KG1 (cell line): ENCODE measurements at regions not wholly inside any gene's neighbourhood (a gene's known extent, or its start where the extent isn't known, plus 50 kb on each side); places are given as distances from the start of the nearest gene placed in this dataset.

ENCODE experiments used
- DNase-seq: peaks from one replicate; lab custom pipeline; 2025; lab: John Stamatoyannopoulos, UW

- DNase-seq, result no peak
These were observed 101.6 kb upstream of the DLX2 start for GRCh38 chr2:172204309-172204708.

- no peak for DNase-seq
These were observed 102.1 kb upstream of the DLX2 start for GRCh38 chr2:172204762-172205161.

- DNase-seq, result no peak
These were observed 102.6 kb upstream of the DLX2 start for GRCh38 chr2:172205292-172205691.

- DNase-seq, result no peak
These were observed 105.2 kb upstream of the DLX2 start for GRCh38 chr2:172207911-172208310.

- no peak for DNase-seq
These were observed 106.2 kb upstream of the DLX2 start for GRCh38 chr2:172208791-172209325.

- no peak for DNase-seq
These were observed 107.9 kb upstream of the DLX2 start for GRCh38 chr2:172210599-172210998.

GRCh38 chr2:172211512-172211911, 108.8 kb upstream of the DLX2 start:
- DNase-seq, result no peak

- no peak for DNase-seq
These were observed 110.6 kb upstream of the DLX2 start for GRCh38 chr2:172213116-172213860.

- no peak for DNase-seq
These were observed 111.6 kb upstream of the DLX2 start for GRCh38 chr2:172214252-172214651.

- DNase-seq, result no peak
These were observed 112.7 kb upstream of the DLX2 start for GRCh38 chr2:172215172-172215935.

- no peak for DNase-seq
These were observed 113.2 kb upstream of the DLX2 start for GRCh38 chr2:172215936-172216335.

- no peak for DNase-seq
These were observed 113.8 kb upstream of the DLX2 start for GRCh38 chr2:172216477-172216876.

GRCh38 chr2:172219201-172219600, 116.5 kb upstream of the DLX2 start:
- no peak for DNase-seq

- DNase-seq, result peak; percentile 48
These were observed 117.4 kb upstream of the DLX2 start for GRCh38 chr2:172220121-172220520.

GRCh38 chr2:172223601-172224054, 120.9 kb upstream of the DLX2 start:
- DNase-seq, result no peak

GRCh38 chr2:172225786-172226185, 123.1 kb upstream of the DLX2 start:
- no peak for DNase-seq

GRCh38 chr2:172226244-172227061, 123.8 kb upstream of the DLX2 start:
- DNase-seq, result no peak

- DNase-seq, result no peak
These were observed 125.0 kb upstream of the DLX2 start for GRCh38 chr2:172227719-172228118.

GRCh38 chr2:172228177-172228808, 125.6 kb upstream of the DLX2 start:
- no peak for DNase-seq

- no peak for DNase-seq
These were observed 126.4 kb upstream of the DLX2 start for GRCh38 chr2:172229125-172229524.

- DNase-seq, result no peak
These were observed 127.7 kb upstream of the DLX2 start for GRCh38 chr2:172230332-172230888.
